ENCODE measurements at regions not wholly inside any gene's neighbourhood (a gene's known extent, or its start where the extent isn't known, plus 50 kb on each side); places are given as distances from the start of the nearest gene placed in this dataset.

DNA sequence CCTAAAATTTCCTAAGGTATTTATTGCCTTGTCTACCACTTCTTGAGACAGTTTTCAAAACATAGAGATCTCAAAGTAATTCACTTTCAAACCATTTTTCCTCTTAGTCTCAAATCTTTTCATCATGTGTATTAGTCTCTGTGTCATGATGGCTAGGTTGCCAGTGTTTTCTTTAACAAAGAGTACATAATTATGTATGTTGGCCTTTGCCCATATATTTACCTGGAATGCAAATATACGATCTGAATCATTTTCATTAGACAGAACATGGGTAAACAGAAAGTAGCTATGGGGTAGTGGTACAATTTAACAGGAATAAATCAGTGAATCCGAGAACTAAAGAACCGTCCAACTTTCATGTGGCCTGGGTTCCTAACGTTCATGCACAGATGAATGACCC is 852.1 kb upstream of the MBL2 start:
- no peak overlapping the region for H3K27ac ChIP-seq
- TF ChIP-seq ZFX (IDR thresholded peaks at IDR 0.05; ENCODE audit: borderline replicate concordance), result no peak
- TF ChIP-seq, protein P1, sequence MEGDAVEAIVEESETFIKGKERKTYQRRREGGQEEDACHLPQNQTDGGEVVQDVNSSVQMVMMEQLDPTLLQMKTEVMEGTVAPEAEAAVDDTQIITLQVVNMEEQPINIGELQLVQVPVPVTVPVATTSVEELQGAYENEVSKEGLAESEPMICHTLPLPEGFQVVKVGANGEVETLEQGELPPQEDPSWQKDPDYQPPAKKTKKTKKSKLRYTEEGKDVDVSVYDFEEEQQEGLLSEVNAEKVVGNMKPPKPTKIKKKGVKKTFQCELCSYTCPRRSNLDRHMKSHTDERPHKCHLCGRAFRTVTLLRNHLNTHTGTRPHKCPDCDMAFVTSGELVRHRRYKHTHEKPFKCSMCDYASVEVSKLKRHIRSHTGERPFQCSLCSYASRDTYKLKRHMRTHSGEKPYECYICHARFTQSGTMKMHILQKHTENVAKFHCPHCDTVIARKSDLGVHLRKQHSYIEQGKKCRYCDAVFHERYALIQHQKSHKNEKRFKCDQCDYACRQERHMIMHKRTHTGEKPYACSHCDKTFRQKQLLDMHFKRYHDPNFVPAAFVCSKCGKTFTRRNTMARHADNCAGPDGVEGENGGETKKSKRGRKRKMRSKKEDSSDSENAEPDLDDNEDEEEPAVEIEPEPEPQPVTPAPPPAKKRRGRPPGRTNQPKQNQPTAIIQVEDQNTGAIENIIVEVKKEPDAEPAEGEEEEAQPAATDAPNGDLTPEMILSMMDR (IDR thresholded peaks at IDR 0.05), result no peak

DNA sequence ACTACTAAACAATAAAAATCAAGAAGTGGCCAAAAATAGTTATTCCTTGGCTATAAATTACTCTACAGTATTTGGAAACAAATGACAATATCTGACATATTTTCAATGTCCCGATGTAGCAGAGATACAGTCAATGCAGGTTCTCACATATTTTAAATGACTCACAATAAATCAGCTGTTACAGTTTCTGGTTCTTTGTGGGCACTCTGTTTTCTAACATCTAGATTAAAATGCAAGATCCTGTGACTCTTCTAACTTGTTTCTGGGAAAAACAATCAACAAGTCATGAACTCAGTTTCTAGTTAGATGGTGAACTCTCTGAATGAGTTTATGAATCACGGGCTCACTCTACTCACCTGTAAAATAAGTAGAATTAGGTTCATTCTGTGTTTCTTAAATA is 849.6 kb upstream of the MBL2 start:
- TF ChIP-seq ZFX (IDR thresholded peaks at IDR 0.05; ENCODE audit: borderline replicate concordance), result no peak
- TF ChIP-seq, protein P1 (IDR thresholded peaks at IDR 0.05), result no peak
- H3K27ac ChIP-seq, result no peak overlapping the region

DNA sequence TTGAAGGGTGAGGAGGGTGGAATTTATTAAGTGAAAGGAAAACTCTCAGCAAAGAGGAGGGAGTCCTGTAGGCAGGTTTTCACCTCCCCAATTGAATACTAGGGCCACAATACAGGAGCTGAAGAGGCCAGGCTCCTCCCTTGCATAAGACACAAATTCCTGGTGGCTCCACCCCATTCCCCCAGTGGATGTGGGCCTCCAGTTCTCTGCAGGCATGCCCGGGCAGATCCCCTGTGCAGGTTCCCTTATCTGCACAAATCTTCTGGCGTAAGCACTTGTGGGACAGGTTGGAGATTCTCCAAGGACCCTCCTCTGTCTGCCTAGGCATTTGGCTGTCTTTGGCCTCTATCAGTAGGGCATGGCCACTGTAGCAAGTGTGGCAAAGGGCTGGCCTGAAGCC is 847.1 kb upstream of the MBL2 start:
- H3K27ac ChIP-seq, result no peak overlapping the region
- TF ChIP-seq, protein P1 (IDR thresholded peaks at IDR 0.05), result no peak
- no peak for TF ChIP-seq ZFX (IDR thresholded peaks at IDR 0.05; ENCODE audit: borderline replicate concordance)

DNA sequence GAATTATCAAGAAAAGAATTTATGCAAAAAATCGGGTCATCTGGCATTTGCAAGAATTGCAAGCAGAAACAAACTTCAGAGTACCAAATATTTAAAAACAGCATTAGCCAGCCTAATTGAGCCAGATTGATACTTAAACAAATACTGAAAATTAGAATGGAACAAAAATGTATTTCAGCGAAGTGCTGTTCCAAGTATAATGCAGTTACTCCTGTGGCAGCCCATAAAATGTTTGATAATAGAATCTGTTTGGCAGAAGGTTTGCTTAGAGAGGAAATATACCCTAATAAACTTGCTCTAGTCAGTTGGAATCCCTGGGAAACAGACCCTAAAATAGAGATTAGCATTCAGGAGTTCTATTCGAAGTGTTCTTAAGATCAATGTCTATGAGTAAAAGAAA is 835.1 kb upstream of the MBL2 start:
- TF ChIP-seq, protein P1 (IDR thresholded peaks at IDR 0.05), result no peak
- TF ChIP-seq ZFX (IDR thresholded peaks at IDR 0.05; ENCODE audit: borderline replicate concordance), result no peak
- no peak overlapping the region for H3K27ac ChIP-seq

DNA sequence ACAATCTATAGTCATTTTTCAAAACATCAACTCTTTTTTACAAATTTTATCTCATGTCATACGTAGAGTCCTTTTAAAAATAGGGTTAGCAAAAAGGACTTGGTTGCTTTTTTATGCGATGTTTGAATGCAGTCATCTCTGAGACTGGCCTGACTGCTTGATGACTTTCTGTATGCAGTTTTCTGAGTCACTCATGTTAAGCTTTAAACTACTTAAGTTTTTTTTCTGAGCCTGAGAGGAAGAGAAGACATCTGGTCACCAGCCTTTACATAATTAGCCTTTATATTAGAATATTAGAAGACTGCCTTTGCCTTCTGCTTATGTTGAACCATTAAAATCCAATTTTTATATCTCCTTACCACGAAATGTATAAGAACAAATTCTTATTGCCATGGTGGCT is 834.4 kb upstream of the MBL2 start:
- no peak for TF ChIP-seq ZFX (IDR thresholded peaks at IDR 0.05; ENCODE audit: borderline replicate concordance)
- TF ChIP-seq, protein P1 (IDR thresholded peaks at IDR 0.05), result no peak
- H3K27ac ChIP-seq, result no peak overlapping the region

DNA sequence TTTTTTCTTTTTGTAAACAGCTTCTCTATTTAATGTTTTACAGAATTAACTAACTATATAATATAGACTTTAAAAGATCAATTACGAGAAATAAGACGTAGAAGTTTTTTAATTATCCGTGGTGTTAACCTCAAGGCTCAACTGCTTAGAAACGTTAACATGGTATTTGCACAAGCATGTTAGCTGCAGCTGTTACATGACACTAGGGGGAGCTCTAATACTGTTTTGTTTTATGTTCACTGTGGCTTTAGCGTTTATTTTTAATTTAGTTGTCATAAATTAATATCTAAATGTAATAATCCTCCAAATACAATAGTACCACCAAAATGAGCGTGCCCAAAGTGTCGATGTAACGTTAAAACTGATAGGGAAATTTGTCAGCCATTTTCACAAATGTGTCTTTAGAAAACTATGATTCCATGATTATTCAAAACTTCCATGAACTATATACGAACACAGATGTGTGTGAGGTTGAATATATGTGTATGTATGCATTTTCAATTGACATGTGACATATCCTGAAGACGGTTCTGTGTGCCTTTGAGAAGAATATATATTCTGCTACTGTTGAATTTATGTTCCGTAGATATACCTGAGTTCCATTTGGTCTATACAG is 828.8 kb upstream of the MBL2 start:
- H3K27ac ChIP-seq, result no peak overlapping the region
- TF ChIP-seq, protein P1 (IDR thresholded peaks at IDR 0.05), result peak; percentile 88
- TF ChIP-seq ZFX (IDR thresholded peaks at IDR 0.05; ENCODE audit: borderline replicate concordance), result no peak

DNA sequence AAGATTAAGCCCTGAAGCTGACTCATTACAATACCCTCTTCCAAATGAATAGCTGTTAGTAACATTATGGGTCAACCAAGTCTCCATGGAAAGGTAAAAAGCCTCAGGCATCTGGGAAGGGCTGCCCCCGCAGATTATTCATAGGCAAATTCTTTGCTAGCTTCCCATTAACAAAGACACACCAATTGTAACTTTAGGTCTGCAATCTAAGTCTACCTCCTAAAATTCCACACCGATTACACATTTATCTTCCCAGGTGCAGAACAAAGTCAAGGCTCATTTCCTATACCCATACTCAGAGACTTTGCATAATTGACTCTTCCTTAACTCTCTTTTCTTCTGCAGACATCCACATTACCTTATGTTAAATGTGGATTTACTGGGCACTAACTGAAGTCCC is 826.3 kb upstream of the MBL2 start:
- TF ChIP-seq, protein P1 (IDR thresholded peaks at IDR 0.05), result no peak
- TF ChIP-seq ZFX (IDR thresholded peaks at IDR 0.05; ENCODE audit: borderline replicate concordance), result no peak
- no peak overlapping the region for H3K27ac ChIP-seq

Measured in 22Rv1 (cell line).